ENCODE measurements at regions not wholly inside any gene's neighbourhood (a gene's known extent, or its start where the extent isn't known, plus 50 kb on each side); places are given as distances from the start of the nearest gene placed in this dataset.

GRCh38 chr2:234715671-234716250, 218.9 kb upstream of the ARL4C start:
- no peaks in the 10 kb centered on the region for H3K4me1 ChIP-seq (ENCODE audit: insufficient read depth, low read length, poor library complexity, severe bottlenecking)
- H2AFZ ChIP-seq (ENCODE audit: low read length) = no peak overlapping the region
- no peaks in the 10 kb centered on the region for H4K20me1 ChIP-seq (ENCODE audit: insufficient read depth, low read length, poor library complexity, severe bottlenecking)
- no peak overlapping the region for H3K4me2 ChIP-seq (ENCODE audit: low read depth, low read length, poor library complexity, severe bottlenecking)
- H3F3A ChIP-seq (ENCODE audit: low read depth) = no peaks in the 10 kb centered on the region
- TF ChIP-seq EZH2phosphoT487 (IDR thresholded peaks at IDR 0.05; ENCODE audit: borderline replicate concordance) = no peak
- no peak for TF ChIP-seq CTCF (conservative IDR thresholded peaks at IDR 0.05; ENCODE audit: low read length)
- no peaks in the 10 kb centered on the region for H3K9me3 ChIP-seq (ENCODE audit: insufficient read depth, low read depth, low read length)
- no peaks in the 10 kb centered on the region for H3K36me3 ChIP-seq (ENCODE audit: insufficient read depth, low read length)
- no peaks in the 10 kb centered on the region for H3K27me3 ChIP-seq (ENCODE audit: insufficient read depth, low read length, poor library complexity, severe bottlenecking)
- H3K9me2 ChIP-seq (replicated peaks; ENCODE audit: low read depth, low read length) = no peaks in the 10 kb centered on the region
- no peaks in the 10 kb centered on the region for H3K79me2 ChIP-seq (ENCODE audit: insufficient read depth, low read length)
- no peak overlapping the region for H3K9ac ChIP-seq (ENCODE audit: low read depth, low read length, poor library complexity, severe bottlenecking)
- H3K4me3 ChIP-seq (ENCODE audit: low read length, poor library complexity, severe bottlenecking) = no peak overlapping the region

GRCh38 chr2:234714711-234715110, 217.8 kb upstream of the ARL4C start:
- Histone ChIP-seq H4K20me1 (ENCODE audit: insufficient read depth, low read length, poor library complexity, severe bottlenecking) (no peaks in the 10 kb centered on the region), H3K9me2 (replicated peaks; ENCODE audit: low read depth, low read length) (no peaks in the 10 kb centered on the region), H3K9me3 (ENCODE audit: insufficient read depth, low read depth, low read length) (no peaks in the 10 kb centered on the region), H3K4me2 (ENCODE audit: low read depth, low read length, poor library complexity, severe bottlenecking) (no peak overlapping the region), H3F3A (ENCODE audit: low read depth) (no peaks in the 10 kb centered on the region), H3K79me2 (ENCODE audit: insufficient read depth, low read length) (no peaks in the 10 kb centered on the region), H3K4me1 (ENCODE audit: insufficient read depth, low read length, poor library complexity, severe bottlenecking) (no peaks in the 10 kb centered on the region), H3K9ac (ENCODE audit: low read depth, low read length, poor library complexity, severe bottlenecking) (no peak overlapping the region), H3K4me3 (ENCODE audit: low read length, poor library complexity, severe bottlenecking) (no peak overlapping the region), H3K27me3 (ENCODE audit: insufficient read depth, low read length, poor library complexity, severe bottlenecking) (no peaks in the 10 kb centered on the region), H2AFZ (ENCODE audit: low read length) (no peak overlapping the region), H3K36me3 (ENCODE audit: insufficient read depth, low read length) (no peaks in the 10 kb centered on the region)
- no peak for TF ChIP-seq EZH2phosphoT487 (IDR thresholded peaks at IDR 0.05; ENCODE audit: borderline replicate concordance)
- TF ChIP-seq CTCF (conservative IDR thresholded peaks at IDR 0.05; ENCODE audit: low read length) = no peak

- no peak for TF ChIP-seq EZH2phosphoT487 (IDR thresholded peaks at IDR 0.05; ENCODE audit: borderline replicate concordance)
- H3K79me2 ChIP-seq (ENCODE audit: insufficient read depth, low read length) = no peaks in the 10 kb centered on the region
- H3K4me3 ChIP-seq (ENCODE audit: low read length, poor library complexity, severe bottlenecking) = no peak overlapping the region
- no peaks in the 10 kb centered on the region for H3F3A ChIP-seq (ENCODE audit: low read depth)
- H3K9me3 ChIP-seq (ENCODE audit: insufficient read depth, low read depth, low read length) = no peaks in the 10 kb centered on the region
- H4K20me1 ChIP-seq (ENCODE audit: insufficient read depth, low read length, poor library complexity, severe bottlenecking) = no peaks in the 10 kb centered on the region
- no peak overlapping the region for H2AFZ ChIP-seq (ENCODE audit: low read length)
- no peaks in the 10 kb centered on the region for H3K9me2 ChIP-seq (replicated peaks; ENCODE audit: low read depth, low read length)
- H3K27me3 ChIP-seq (ENCODE audit: insufficient read depth, low read length, poor library complexity, severe bottlenecking) = no peaks in the 10 kb centered on the region
- no peaks in the 10 kb centered on the region for H3K4me1 ChIP-seq (ENCODE audit: insufficient read depth, low read length, poor library complexity, severe bottlenecking)
- H3K9ac ChIP-seq (ENCODE audit: low read depth, low read length, poor library complexity, severe bottlenecking) = no peak overlapping the region
- H3K4me2 ChIP-seq (ENCODE audit: low read depth, low read length, poor library complexity, severe bottlenecking) = no peak overlapping the region
- H3K36me3 ChIP-seq (ENCODE audit: insufficient read depth, low read length) = no peaks in the 10 kb centered on the region
Observed at GRCh38 chr2:234712421-234712935, 215.6 kb upstream of the ARL4C start.

GRCh38 chr2:234711308-234711707, 214.4 kb upstream of the ARL4C start:
- Histone ChIP-seq H3K36me3 (ENCODE audit: insufficient read depth, low read length) (no peaks in the 10 kb centered on the region), H3K9me2 (replicated peaks; ENCODE audit: low read depth, low read length) (no peaks in the 10 kb centered on the region)
- TF ChIP-seq CTCF (conservative IDR thresholded peaks at IDR 0.05; ENCODE audit: low read length) = no peak
- TF ChIP-seq EZH2phosphoT487 (IDR thresholded peaks at IDR 0.05; ENCODE audit: borderline replicate concordance) = no peak

More at GRCh38 chr2:234711308-234711707, 214.4 kb upstream of the ARL4C start:
- H3K9ac ChIP-seq (ENCODE audit: low read depth, low read length, poor library complexity, severe bottlenecking) = no peak overlapping the region
- no peaks in the 10 kb centered on the region for H3K4me1 ChIP-seq (ENCODE audit: insufficient read depth, low read length, poor library complexity, severe bottlenecking)
- no peaks in the 10 kb centered on the region for H3K79me2 ChIP-seq (ENCODE audit: insufficient read depth, low read length)
- H3K27me3 ChIP-seq (ENCODE audit: insufficient read depth, low read length, poor library complexity, severe bottlenecking) = no peaks in the 10 kb centered on the region
- no peak overlapping the region for H3K4me3 ChIP-seq (ENCODE audit: low read length, poor library complexity, severe bottlenecking)
- no peaks in the 10 kb centered on the region for H3K9me3 ChIP-seq (ENCODE audit: insufficient read depth, low read depth, low read length)
- H4K20me1 ChIP-seq (ENCODE audit: insufficient read depth, low read length, poor library complexity, severe bottlenecking) = no peaks in the 10 kb centered on the region
- no peaks in the 10 kb centered on the region for H3F3A ChIP-seq (ENCODE audit: low read depth)
- H2AFZ ChIP-seq (ENCODE audit: low read length) = no peak overlapping the region
- no peak overlapping the region for H3K4me2 ChIP-seq (ENCODE audit: low read depth, low read length, poor library complexity, severe bottlenecking)

Measured in Loucy (cell line).